ENCODE measurements at regions not wholly inside any gene's neighbourhood (a gene's known extent, or its start where the extent isn't known, plus 50 kb on each side); places are given as distances from the start of the nearest gene placed in this dataset.

DNA sequence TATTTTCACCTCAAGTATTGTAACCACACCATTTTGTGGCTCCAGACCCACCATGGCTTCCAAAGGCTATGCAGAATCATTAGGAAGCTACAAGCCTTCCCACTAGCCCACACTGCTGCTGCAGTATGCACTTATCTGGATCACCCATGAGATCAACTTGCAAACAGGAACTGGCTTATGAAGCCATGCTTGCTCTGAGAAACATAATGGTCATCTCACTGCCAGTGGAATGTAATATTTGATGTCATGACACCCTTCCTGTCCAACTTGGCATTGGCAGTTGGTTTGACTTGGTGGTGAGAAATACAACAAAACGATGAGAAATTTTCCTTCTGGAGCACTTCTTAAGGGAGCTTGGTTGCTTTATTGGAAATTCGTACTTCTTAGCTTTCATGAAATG, 69.3 kb upstream of the FRMD6 start:
- TF ChIP-seq FOXM1 (IDR thresholded peaks at IDR 0.05; ENCODE audit: borderline replicate concordance, low read depth) (no peak), CEBPB (IDR thresholded peaks at IDR 0.05) (no peak), RAD21 (IDR thresholded peaks at IDR 0.05; ENCODE audit: low read depth) (no peak), CREB1 (IDR thresholded peaks at IDR 0.05; ENCODE audit: low read depth) (no peak), EP300 (IDR thresholded peaks at IDR 0.05; ENCODE audit: borderline replicate concordance) (no peak), TEAD4 (IDR thresholded peaks at IDR 0.05) (no peak), YY1 (IDR thresholded peaks at IDR 0.05; ENCODE audit: low read depth) (no peak)

DNA sequence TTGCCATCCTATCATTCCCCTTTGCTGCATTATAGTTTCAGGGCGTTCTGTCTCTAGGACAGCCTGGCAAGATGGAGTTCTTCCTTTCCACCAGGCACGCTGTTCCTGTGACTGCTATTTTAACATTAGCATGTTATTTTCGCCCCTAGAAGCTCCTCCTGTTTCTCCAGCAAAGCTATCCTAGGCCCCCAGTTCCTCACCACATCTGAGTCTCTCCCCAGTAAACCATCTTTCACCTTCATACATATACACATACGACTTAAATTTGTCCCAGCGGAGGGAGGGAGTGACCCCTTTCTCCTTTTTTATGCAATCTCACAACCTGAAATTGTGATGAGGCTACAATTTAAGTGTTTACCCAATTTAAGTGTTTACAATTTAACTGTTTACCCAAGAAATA, 66.7 kb upstream of the FRMD6 start:
- TF ChIP-seq, protein P1, sequence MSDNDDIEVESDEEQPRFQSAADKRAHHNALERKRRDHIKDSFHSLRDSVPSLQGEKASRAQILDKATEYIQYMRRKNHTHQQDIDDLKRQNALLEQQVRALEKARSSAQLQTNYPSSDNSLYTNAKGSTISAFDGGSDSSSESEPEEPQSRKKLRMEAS (IDR thresholded peaks at IDR 0.05): no peak
- TF ChIP-seq, protein P2, sequence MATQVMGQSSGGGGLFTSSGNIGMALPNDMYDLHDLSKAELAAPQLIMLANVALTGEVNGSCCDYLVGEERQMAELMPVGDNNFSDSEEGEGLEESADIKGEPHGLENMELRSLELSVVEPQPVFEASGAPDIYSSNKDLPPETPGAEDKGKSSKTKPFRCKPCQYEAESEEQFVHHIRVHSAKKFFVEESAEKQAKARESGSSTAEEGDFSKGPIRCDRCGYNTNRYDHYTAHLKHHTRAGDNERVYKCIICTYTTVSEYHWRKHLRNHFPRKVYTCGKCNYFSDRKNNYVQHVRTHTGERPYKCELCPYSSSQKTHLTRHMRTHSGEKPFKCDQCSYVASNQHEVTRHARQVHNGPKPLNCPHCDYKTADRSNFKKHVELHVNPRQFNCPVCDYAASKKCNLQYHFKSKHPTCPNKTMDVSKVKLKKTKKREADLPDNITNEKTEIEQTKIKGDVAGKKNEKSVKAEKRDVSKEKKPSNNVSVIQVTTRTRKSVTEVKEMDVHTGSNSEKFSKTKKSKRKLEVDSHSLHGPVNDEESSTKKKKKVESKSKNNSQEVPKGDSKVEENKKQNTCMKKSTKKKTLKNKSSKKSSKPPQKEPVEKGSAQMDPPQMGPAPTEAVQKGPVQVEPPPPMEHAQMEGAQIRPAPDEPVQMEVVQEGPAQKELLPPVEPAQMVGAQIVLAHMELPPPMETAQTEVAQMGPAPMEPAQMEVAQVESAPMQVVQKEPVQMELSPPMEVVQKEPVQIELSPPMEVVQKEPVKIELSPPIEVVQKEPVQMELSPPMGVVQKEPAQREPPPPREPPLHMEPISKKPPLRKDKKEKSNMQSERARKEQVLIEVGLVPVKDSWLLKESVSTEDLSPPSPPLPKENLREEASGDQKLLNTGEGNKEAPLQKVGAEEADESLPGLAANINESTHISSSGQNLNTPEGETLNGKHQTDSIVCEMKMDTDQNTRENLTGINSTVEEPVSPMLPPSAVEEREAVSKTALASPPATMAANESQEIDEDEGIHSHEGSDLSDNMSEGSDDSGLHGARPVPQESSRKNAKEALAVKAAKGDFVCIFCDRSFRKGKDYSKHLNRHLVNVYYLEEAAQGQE (IDR thresholded peaks at IDR 0.05; ENCODE audit: low read depth): no peak
- TF ChIP-seq NFIC (IDR thresholded peaks at IDR 0.05): no peak
- TF ChIP-seq, protein P3, sequence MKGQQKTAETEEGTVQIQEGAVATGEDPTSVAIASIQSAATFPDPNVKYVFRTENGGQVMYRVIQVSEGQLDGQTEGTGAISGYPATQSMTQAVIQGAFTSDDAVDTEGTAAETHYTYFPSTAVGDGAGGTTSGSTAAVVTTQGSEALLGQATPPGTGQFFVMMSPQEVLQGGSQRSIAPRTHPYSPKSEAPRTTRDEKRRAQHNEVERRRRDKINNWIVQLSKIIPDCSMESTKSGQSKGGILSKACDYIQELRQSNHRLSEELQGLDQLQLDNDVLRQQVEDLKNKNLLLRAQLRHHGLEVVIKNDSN (IDR thresholded peaks at IDR 0.05): no peak
- TF ChIP-seq EP300 (IDR thresholded peaks at IDR 0.05; ENCODE audit: borderline replicate concordance): no peak
- TF ChIP-seq TAF1 (IDR thresholded peaks at IDR 0.05; ENCODE audit: low read depth): no peak
- TF ChIP-seq CREB1 (IDR thresholded peaks at IDR 0.05; ENCODE audit: low read depth): no peak
- no peak for TF ChIP-seq ZBTB7A (IDR thresholded peaks at IDR 0.05; ENCODE audit: low read depth)
- no peak for TF ChIP-seq CEBPB (IDR thresholded peaks at IDR 0.05)
- no peak for TF ChIP-seq TEAD4 (IDR thresholded peaks at IDR 0.05)
- no peak for TF ChIP-seq FOXM1 (IDR thresholded peaks at IDR 0.05; ENCODE audit: borderline replicate concordance, low read depth)
- no peak for TF ChIP-seq TCF12 (IDR thresholded peaks at IDR 0.05; ENCODE audit: low read depth)
- TF ChIP-seq RAD21 (IDR thresholded peaks at IDR 0.05; ENCODE audit: low read depth): no peak
- no peak for TF ChIP-seq EGR1 (IDR thresholded peaks at IDR 0.05)
- TF ChIP-seq YY1 (IDR thresholded peaks at IDR 0.05; ENCODE audit: low read depth): no peak

DNA sequence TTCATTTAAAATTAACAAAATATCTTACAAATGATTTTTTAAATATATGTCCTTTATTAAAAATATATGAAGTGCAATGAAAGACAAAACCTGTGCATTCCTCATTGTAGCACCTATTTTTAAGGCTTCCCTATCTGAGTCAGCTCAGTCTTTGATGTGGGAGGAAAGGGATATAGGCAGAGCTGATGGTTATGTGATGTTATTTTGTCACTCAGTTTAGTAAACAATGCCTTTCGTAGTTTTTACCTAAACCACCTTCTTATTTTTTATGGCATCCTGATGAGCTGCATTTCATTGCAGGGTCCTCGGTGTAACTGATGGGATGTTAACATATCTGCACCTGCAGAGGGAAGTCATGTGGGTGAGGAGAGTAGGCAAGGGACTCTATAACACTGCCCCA, 58.9 kb upstream of the FRMD6 start:
- TF ChIP-seq YY1 (IDR thresholded peaks at IDR 0.05; ENCODE audit: low read depth): no peak
- TF ChIP-seq TAF1 (IDR thresholded peaks at IDR 0.05; ENCODE audit: low read depth): no peak
- TF ChIP-seq ZBTB7A (IDR thresholded peaks at IDR 0.05; ENCODE audit: low read depth): no peak
- no peak for TF ChIP-seq RAD21 (IDR thresholded peaks at IDR 0.05; ENCODE audit: low read depth)
- TF ChIP-seq CREB1 (IDR thresholded peaks at IDR 0.05; ENCODE audit: low read depth): no peak
- TF ChIP-seq, protein P1 (IDR thresholded peaks at IDR 0.05): no peak
- TF ChIP-seq FOXM1 (IDR thresholded peaks at IDR 0.05; ENCODE audit: borderline replicate concordance, low read depth): no peak

DNA sequence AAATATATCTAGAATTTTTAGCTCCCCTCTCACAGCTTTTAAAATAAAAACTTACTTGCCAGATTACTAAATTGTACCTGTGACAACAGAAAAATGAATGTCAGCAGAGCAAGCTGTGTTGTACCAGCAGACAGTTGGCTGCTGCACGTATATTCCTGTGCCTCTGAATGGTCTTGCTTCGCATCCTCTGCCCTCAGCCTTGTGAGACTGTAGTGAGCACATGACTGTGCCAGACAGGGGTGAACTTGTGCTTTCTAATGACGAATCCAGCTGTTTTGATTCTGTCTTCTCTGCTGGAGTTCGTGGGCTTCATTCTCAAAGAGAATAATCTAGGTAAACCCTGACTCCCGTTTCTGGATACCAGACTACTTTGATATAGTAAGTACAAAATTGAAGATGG, 58.3 kb upstream of the FRMD6 start:
- TF ChIP-seq, protein P2 (IDR thresholded peaks at IDR 0.05; ENCODE audit: low read depth): no peak

DNA sequence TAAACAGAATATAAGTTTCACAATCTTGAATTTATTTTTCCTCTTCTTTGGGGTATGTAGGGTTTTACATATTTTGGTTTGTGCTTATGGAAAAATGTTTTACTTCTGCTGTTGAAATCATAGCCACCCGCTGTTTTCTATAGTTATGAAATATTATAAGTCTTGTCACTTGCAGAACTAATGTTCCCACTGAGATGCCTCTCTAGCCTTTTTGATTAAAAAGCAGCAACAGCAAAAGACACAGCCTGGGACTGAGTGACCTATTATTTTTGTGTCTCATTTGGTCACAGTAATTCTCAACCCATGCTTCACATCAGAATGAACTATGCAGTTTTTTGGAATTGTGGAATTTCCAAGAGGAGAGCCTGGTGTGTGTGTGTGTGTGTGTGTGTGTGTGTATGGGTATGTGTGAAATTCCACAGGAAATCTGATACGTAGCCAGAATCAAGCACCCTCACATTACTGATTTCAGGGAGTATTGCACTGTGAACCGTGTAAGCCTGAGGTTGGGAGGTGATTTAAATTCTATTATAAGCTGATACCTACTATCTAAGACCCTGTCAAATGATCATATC, 55.7 kb upstream of the FRMD6 start:
- TF ChIP-seq TCF12 (IDR thresholded peaks at IDR 0.05; ENCODE audit: low read depth) (no peak), NFIC (IDR thresholded peaks at IDR 0.05) (no peak), FOXM1 (IDR thresholded peaks at IDR 0.05; ENCODE audit: borderline replicate concordance, low read depth) (no peak), CEBPB (IDR thresholded peaks at IDR 0.05) (no peak), ZBTB7A (IDR thresholded peaks at IDR 0.05; ENCODE audit: low read depth) (no peak), CREB1 (IDR thresholded peaks at IDR 0.05; ENCODE audit: low read depth) (no peak), TAF1 (IDR thresholded peaks at IDR 0.05; ENCODE audit: low read depth) (no peak), EP300 (IDR thresholded peaks at IDR 0.05; ENCODE audit: borderline replicate concordance) (no peak), TEAD4 (IDR thresholded peaks at IDR 0.05) (no peak), RAD21 (IDR thresholded peaks at IDR 0.05; ENCODE audit: low read depth) (no peak), YY1 (IDR thresholded peaks at IDR 0.05; ENCODE audit: low read depth) (no peak), EGR1 (IDR thresholded peaks at IDR 0.05) (no peak)
- TF ChIP-seq, protein P1 (IDR thresholded peaks at IDR 0.05): no peak
- TF ChIP-seq, protein P2 (IDR thresholded peaks at IDR 0.05; ENCODE audit: low read depth): no peak
- TF ChIP-seq, protein P3 (IDR thresholded peaks at IDR 0.05): no peak
